Islet precursor cell (in vitro differentiated cells): ENCODE measurements at regions not wholly inside any gene's neighbourhood (a gene's known extent, or its start where the extent isn't known, plus 50 kb on each side); places are given as distances from the start of the nearest gene placed in this dataset.

ENCODE experiments used
- DNase-seq: peaks from one replicate; pipeline ENCODE4 v3.0.0-alpha.2; 2018

- DNase-seq: no peak
These were observed 62.4 kb upstream of the SDK1 start for GRCh38 chr7:3238525-3239210.

GRCh38 chr7:3239291-3239691, 61.8 kb upstream of the SDK1 start:
- no peak for DNase-seq

GRCh38 chr7:3240826-3241430, 60.1 kb upstream of the SDK1 start:
- no peak for DNase-seq

- DNase-seq: no peak
These were observed 59.3 kb upstream of the SDK1 start for GRCh38 chr7:3241686-3242258.

GRCh38 chr7:3242398-3242972, 58.6 kb upstream of the SDK1 start:
- no peak for DNase-seq

GRCh38 chr7:3243256-3243655, 57.8 kb upstream of the SDK1 start:
- peak; percentile 57 for DNase-seq

GRCh38 chr7:3243680-3244079, 57.4 kb upstream of the SDK1 start:
- no peak for DNase-seq

- peak; percentile 83 for DNase-seq
These were observed 56.7 kb upstream of the SDK1 start for GRCh38 chr7:3244241-3244814.

- DNase-seq: no peak
These were observed 56.0 kb upstream of the SDK1 start for GRCh38 chr7:3245077-3245476.

GRCh38 chr7:3245721-3246120, 55.3 kb upstream of the SDK1 start:
- DNase-seq: no peak

- peak; percentile 93 for DNase-seq
These were observed 54.9 kb upstream of the SDK1 start for GRCh38 chr7:3246127-3246526.

- no peak for DNase-seq
These were observed 54.4 kb upstream of the SDK1 start for GRCh38 chr7:3246651-3247050.

- DNase-seq: no peak
These were observed 50.3 kb upstream of the SDK1 start for GRCh38 chr7:3250725-3251124.
